ENCODE measurements at regions not wholly inside any gene's neighbourhood (a gene's known extent, or its start where the extent isn't known, plus 50 kb on each side); places are given as distances from the start of the nearest gene placed in this dataset.

DNA sequence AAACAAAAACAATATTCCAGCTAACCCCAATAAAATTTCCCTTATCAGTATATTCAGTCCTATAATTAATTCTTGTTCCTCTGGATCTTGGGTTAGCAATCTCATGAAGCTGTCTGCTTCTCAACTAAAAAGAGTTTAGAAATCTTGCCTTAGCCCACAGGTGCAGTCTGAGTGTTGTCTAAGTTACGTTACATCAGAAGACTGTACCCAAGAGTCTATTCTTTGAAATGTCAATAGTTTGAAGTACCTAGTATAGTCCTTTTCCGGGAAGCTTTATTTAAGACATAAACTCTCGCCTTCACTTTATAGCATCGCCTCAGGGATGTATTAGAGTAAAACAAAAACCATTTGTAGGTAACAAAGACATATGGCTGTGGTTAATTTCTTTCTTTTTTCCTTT, 465.1 kb downstream of the FUT8 start:
- DNase-seq (ENCODE audit: low spot score) = no peak

DNA sequence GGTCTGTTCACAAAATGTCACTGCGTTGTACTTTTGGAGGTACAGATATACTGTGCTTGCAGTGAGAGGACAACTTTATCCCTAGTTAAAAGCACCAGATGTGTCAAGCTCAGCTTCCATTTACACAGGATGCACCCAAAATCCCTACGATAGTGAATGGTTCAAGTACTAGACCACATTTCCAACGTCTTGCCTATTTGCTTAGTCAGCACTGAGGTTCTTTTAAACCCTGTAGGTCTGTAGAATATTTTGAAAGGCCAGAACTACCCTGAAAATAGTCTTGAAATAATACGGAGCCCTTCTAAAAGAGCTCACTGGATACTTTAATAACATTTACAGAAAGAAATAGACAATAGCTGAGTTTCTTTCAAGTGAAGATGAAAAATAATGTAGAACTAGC, 466.1 kb downstream of the FUT8 start:
- DNase-seq (ENCODE audit: low spot score) = no peak

DNA sequence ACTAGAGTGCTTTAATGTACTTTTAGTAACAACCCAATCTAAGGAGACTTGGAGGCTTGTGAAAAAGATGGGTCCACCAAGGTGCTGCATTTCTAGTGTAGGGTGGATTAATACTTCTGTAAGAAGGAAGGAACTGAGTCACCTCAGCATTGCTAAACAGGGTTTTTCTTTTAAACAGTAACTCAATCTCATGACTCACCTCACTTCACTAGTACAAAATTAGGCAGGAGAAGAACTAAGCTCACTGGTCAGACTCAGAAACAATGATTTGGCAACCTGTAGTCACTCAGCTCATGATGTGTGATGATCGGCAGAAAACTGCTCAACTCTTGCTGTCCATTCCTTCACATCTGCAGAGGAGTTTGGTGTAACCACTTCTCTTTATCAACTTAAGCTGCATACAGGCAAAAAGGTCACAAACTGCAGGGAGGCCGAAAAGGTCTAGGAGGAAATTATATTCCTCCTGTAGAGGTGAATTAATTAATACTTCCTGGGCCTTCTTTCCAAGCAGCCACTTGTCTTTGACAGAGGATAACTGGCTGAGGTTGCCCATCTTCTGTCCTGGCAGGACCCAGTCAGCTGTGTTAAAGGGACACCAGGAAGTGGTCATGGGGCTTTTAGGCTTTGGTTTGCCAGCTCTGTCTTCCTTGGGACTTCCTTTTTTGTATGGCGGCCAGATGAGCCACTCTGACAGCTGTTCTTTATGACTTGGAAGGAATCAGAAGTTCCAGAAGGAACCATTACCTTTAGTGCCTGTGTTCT, 466.9 kb downstream of the FUT8 start:
- DNase-seq (ENCODE audit: low spot score) = peak; percentile 74

DNA sequence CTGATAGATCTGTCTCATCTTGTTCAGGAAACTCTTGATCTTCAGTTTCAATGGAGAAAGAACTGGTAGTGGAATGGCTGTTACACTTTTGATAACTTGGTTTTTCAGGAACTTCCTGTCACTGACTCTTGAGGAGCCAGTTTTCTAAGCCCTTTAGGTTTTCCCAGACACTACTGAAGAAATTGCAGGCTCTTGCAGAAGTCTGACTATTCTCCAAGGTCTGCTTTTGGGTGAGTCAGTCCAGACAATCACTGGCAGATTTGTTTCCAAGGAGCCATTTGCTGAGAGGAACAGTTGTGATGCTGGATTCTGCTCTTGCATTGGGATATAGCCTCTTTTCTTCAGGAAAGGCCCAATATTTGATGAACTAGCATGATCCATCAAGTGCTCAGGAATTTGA, 468.0 kb downstream of the FUT8 start:
- no peak for DNase-seq (ENCODE audit: low spot score)

DNA sequence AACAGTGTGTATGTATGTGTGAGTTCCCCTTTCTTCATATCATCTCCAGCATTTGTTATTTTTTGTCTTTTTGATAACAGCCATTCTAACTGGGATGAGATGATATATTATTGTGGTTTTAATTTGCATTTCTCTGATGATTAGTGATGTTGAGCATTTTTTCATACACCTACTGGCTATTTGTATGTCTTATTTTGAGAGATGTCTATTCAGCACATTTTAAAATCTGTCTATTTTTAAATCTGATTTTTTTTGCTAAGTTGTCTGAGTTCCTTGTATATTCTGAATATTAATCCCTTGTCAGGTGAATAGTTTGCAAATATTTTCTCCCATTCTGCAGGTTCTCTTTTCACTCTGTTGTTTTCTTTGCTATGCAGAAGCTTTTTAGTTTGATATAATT, 469.1 kb downstream of the FUT8 start:
- DNase-seq (ENCODE audit: low spot score) = no peak

DNA sequence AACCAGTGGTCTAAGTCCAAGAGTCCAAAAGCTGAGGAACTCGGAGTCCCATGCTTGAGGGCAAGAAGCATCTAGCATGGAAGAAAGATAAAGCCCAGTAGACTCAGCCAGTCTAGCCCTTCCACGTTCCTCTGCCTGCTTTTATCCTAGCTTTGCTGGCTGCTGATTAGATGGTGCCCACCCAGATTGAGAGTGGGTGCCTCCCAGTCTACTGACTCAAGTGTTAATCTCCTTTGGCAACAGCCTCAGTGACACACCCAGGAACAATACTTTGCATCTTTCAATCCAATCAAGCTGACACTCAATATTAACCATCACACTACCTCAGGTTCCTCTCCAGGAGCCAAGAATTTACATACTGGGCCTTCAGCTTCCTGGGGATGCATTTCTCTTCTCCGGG, 476.1 kb downstream of the FUT8 start:
- DNase-seq (ENCODE audit: low spot score) = no peak

DNA sequence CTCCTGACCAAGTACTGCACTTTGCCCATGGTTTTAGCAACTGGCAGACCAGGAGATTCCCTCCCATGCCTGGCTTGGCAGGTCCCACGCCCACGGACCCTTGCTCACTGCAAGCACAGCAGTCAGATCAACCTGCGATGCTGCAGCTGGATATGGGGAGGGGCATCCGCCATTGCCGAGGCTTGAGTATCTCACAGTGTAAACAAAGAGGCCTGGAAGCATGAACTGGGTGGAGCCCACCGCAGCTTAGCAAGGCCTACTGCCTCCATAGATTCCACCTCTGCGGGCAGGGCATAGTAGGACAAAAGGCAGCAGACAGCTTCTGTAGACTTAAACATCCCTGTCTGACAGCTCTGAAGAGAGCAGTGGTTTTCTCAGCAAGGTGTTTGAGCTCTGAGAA, 479.8 kb downstream of the FUT8 start:
- no peak for DNase-seq (ENCODE audit: low spot score)

DNA sequence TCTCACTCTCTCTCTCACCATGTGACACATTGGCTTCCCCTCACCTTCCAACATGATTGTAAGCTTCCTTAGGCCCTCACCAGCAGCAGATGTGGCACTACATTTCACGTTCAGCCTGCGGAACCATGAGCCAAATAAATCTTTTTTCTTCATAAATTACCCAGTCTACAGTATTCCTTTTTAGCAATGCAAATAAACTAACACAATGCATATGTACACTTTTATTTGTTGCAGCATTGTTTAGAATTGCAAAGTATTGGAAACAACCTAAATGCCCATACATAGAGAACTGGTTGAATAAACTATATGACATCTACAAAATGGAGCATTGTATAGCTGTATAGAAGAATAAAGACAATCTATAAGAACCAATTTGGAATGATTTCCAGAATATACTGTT, 487.6 kb downstream of the FUT8 start:
- DNase-seq (ENCODE audit: low spot score) = no peak

DNA sequence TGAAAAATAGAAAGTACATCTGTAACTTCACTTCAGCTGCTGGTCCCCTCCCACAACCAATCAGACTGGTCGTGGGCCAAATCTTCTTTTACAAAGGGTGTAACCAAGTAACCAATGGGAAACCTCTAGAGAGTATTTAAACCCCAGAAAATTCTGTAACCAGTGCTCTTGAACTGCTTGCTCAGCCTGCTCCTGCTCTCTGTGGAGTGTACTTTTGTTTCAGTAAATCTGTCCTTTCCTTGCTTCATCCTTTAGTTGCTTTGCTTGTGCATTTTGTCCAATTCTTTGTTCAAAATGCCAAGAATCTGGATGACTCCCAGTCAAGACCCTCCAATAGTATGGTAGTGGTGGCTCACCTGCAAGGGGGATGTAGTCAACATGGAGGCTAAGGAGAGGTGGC, 489.1 kb downstream of the FUT8 start:
- no peak for DNase-seq (ENCODE audit: low spot score)

DNA sequence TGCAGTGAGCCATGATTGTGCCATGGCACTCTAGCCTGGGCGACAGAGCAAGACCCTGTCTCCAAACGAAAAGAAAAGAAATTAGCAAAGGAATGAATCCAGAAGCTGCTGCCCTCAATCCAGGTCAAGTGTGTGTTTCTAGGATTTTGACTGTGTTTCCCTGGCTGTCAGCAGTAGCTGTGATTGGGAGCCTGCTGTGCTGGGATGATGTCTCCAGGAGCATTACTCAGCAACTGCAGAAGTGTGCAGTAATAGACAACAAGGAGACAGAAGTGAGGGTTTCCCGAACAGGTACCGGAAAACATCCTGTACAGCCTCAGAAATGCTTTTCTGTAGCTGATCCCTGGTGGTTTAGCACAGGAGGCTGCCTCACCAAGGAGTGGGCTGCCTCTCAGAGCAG, 492.5 kb downstream of the FUT8 start:
- DNase-seq (ENCODE audit: low spot score) = no peak

DNA sequence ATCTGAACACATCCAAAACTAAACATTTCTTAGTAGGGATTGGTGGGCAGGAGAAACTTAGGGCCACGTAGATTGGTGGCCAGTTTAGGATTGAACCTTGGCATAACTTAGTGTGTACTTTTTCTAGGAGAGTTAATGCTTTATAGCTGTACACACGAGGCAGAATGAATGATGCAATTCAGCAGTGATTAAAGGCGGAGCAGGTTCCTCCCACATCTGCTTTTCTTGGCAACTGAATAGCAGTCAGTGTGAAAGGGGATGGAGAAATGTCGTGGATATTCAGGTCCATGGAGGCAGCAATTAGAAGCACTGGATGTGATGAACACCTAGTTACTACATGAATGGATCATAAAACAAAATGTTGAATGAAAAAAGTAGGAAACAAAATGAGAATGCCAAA, 493.8 kb downstream of the FUT8 start:
- no peak for DNase-seq (ENCODE audit: low spot score)

DNA sequence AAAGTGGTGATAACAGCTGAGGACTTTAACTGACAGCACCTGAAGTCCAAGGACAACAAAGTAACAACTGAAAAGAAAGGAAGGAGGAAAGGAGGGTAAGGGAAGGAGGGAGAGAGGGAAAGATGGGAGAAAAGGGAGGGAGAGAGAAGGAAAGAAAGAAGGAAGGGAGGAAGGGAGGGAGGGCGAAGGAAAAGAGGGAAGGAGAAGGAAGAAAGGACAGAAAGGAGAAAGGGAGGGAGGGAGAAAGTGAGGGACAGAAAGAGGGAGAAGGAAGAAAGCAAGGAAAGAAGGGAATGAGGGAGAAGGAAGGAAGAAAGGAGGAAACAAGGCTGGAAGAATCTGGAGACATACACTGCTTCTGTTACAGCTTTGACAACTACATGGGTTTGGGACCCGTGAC, 494.4 kb downstream of the FUT8 start:
- DNase-seq (ENCODE audit: low spot score) = no peak

DNA sequence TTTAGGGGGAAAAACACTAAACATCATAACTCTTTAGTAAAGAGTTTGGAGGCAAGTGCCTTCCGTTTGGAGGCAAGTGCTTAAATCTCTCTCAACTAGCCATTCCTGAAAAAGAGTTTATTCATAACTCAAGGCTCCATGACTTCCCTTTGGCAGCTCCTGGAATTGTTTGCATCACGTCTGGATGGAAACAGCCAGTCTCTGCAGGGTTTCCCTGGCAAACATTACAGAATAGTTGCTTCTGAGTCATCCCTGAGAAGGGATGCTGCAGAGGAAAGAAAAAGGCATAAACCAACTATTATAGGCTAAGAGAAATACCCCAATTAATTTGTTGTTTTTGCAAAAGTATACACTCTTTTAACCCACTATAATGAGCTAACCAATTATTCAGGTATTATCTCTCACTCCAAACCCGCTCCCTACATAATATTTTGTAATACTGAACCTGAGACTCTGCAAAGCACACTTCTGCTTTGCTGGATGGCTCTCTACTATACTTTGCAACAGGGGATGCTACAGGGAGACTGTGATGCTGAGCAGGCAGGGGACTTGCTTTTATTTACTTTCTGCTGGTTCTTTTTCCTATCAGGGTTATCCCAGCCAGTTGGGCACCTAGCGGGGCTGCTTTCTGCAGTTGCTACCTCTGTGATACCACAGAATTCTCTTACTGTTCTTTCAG, 497.7 kb downstream of the FUT8 start:
- peak; percentile 5 for DNase-seq (ENCODE audit: low spot score)

DNA sequence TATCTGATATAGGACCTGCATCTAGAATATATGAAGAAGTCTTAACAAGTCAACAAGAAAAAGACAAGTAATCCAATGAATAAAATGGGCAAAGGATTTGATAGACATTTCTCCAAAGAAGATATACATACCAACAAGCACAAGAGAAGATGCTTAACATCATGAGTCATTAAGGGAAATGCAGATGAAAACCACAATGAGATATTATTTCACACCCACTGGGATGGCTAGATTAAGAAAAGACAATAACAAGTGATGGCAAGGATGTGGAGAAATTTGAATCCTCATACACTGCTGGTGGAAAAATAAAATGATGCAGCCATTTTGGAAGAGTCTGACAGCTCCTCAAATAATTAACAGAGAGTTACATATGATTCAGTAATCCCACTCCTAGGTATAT, 502.6 kb downstream of the FUT8 start:
- DNase-seq (ENCODE audit: low spot score) = no peak

DNA sequence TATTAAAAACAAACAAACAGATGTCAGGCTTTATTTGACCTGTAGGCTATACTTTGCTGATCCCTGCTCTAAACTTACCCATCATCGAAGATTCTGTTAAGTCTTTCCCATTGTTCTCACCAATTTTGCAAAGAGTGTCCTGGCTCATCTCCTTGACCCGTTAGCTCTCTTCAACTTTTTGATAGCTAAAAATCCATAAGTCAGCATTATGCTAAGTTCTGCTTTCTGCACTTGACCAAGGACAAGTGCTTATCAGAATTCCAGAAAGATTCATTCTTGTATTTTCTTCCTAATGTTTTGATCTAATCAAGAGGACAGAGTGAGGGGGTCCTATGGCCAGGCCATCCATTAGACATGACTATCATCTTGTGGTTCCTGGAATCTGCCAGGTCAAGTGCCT, 503.5 kb downstream of the FUT8 start:
- DNase-seq (ENCODE audit: low spot score) = no peak

DNA sequence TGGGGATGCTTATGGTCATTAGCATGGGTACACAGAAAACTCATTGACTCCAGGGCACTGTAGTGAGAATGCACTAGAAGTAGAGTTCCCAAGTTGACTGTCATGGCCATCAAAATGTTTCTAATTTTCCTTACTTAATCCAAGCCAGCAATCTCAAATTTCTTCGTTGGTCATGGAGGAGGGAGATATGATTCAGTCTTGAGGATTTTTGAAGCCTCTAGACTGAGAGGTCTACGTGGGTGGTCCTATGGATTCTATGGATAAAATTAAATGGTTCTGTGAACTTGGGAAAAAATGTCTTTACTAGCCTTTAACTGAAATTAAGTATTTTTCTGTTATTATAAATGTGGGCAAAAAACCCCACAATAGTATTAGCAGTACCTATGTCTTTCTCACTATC, 508.5 kb downstream of the FUT8 start:
- DNase-seq (ENCODE audit: low spot score) = no peak

DNA sequence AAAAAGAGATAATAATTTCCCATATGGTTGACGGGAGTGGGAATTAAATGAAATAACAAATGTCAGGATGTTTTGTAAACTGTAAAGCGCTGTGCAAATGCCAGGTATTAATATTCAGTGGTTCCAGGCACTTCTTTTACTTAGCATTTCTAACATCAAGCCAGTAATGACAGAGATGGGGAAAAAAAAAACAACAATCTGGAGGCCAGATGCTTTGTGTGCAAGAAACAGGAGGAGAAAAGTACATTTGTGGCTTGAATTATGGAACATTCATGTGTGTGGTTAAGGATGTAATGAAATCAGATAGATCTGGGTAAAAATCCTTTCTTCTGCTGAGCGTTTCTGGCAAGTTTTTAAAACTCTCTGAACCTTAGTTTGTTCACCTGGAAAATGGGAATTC, 509.6 kb downstream of the FUT8 start:
- no peak for DNase-seq (ENCODE audit: low spot score)

DNA sequence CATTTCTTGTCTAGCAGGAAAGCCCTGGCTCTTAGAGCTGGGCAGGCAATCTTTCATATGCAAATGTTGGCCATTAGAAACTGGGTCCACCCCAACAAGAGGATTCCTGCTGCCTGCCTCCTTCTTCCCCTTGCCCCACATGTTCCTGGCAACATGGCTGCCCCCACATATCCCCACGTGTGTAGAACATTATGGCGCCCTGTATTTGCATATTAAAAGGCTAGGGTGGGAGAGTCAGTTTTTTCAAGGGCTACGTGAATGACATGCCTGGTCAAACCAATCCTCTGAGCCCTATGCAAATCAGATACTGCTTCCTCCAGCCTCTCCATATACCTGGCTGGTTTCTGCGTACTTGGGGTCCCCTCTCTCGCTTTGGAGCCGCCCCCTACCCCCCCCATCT, 514.0 kb downstream of the FUT8 start:
- DNase-seq (ENCODE audit: low spot score) = no peak

DNA sequence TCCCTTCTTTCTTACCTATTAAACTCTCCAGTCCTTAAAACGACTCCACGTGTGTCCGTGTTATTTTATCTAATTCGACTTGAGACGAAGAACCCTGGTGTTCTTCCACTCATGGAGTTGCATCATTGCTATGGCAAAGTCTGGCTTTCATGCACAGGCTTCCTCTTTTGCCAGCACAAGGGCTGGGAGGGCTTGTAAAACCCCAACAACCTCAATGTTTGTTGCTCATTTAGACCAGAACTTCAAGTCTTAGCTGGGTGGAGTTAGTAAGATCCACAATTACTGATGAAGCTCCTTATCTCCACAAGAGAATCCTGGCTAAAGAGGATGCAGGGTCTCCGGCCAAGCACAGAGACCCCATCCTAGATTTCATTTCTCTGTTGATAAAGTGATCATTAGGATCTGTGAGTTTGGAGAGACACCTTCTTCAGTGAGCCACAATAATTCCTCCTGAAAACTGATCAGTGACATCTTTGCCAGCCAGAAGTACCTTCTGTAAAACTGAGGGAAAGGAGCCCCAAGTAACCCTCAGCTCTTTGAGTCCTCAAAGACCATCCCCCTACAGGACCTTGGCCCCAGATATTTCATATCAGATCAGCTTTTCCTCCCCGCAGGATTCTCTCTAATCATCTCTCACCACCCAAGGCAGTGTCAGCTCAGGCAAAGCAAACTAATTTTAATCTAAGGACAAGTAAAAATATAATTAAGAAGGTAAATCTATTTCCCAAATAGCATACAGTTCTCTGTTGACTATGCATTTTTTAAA, 514.6 kb downstream of the FUT8 start:
- no peak for DNase-seq (ENCODE audit: low spot score)

DNA sequence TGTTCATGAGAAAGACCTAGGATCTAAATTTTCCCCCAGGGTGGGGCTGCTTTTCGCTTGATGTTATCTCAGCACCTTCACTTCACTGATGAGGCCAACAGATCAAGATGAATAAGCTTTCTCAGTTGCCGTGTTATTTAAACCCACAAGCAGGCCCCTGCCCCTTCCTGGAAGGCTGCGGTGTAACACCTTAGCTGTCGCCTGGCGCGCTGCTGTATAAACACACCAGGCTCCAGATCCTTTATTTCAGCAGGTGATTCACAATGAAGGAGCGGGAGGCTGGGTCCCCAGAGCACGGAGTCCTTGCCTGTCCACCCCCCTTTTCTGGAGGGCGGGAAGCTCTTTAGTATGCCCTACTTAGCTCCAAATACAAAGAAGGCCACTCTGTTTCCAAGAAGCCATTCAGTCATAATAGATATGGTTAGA, 515.4 kb downstream of the FUT8 start:
- DNase-seq (ENCODE audit: low spot score) = no peak

DNA sequence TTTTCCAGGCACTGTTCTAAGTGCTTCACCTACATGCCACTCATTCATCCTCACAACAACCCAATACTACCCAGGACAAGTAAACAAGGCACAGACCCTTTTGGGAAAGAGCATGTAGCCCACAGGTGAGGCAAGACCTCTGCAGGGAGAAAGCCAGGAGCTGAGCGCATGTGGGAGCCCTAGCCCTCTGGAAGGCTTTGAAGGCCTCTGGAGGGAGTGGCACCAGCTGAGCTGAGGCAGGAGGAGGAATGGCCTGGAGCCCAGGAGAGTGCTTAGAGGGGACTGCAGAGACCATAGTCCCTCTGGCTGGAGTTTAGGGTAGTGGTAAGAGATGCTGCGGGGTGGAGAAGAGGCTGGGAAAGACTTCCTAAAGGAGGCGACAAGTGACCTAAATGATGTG, 516.5 kb downstream of the FUT8 start:
- DNase-seq (ENCODE audit: low spot score) = no peak

DNA sequence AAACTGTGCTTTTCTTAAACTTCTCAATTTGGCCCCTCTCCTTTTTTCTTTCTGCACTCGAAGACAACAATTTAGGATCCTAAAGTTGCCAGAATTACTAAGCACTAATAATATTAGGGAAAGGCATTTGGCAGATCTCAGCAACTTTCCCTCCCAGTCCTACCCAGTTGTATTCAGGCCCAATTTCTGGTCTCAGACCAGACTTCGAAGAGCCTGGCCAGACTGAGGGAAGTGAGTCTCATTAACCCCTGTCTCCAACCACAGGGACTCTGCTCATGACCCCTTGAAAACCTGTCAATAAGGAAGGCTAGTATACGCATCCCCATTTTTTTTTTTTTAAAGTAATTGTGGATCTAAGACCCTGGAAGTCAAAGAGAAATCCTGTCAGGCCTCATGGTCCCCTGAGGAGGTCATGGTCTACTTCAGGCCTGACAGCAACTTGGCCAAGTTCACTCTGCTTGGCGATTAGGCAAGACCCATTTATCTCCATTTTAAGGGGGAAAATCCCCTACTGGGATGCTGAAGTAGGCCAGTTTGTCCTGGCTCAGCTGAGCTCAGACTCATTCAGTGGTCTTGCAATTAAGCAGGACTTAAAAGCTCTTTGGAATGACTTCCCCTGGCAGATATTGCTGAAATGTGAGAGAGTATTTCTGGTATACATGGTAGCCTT, 521.0 kb downstream of the FUT8 start:
- DNase-seq (ENCODE audit: low spot score) = no peak

DNA sequence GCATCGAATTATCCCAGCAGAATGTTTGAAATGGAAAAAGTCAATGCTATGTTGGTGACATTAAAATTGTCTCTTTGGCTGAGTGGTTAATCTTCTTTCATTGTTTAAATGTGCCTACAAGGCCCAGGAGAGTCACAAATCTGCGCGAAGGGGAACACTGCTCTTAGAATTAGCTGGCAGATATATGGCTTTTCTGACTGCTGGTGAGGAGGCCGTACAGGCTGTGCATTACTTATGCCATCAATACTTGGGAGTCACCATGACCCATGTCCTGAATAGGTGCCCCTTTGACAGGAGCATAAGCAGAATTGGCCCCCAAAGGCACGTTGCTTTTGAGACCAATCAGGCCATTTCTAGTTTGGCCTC, 521.5 kb downstream of the FUT8 start:
- DNase-seq (ENCODE audit: low spot score) = no peak

All from RKO (cell line).